Heart left ventricle (tissue), 13 donors: ENCODE measurements at regions not wholly inside any gene's neighbourhood (a gene's known extent, or its start where the extent isn't known, plus 50 kb on each side); places are given as distances from the start of the nearest gene placed in this dataset.

Source experiments
- CTCF ChIP-seq, 12 donors: fragments of 200-600 bp; sonication (generic) in 4 of 12; IDR thresholded peaks; one replicate each; pipeline versions ENCODE4 v1.5.0 to v1.8.0; 2018 to 2022; ENCODE audit warnings: antibody characterized with exemption in 12 of 12, mild to moderate bottlenecking in 5 of 12
- POLR2A ChIP-seq, 2 donors: fragments of 450-650 bp; IDR thresholded peaks; one replicate each; pipeline ENCODE4 v1.6.1; 2017; ENCODE audit warnings: antibody characterized with exemption in 2 of 2, mild to moderate bottlenecking in 2 of 2, moderate library complexity in 2 of 2
- donor health status: ischemic (EF 13 %, LVEDD 7.1; RV severe dilation, severe dysfunction).
- donor health status: DM: no; HTN: yes; CAD: no.
- donor health status: DM: no; HTN: no; CAD: no.
- donor health status: ischemic (EF 25% LVEDD 6.9; RV normal size, moderate dysfunction).
- donor health status: ischemic (EF 25% LVEDD 5.7; RV mildly dilated, moderate dysfunction).
- donor health status: ischemic (EF 35%, LVEDD 5.7; RV mildly dilated, moderate dysfunction).
- donor health status: nonischemic (EF 11% LVEDD 7.7; RV severe dilation, severe dysfunction).
- donor health status: DM: yes; HTN: yes; CAD: no.
- donor health status: PGD.
- donor health status: ischemic (EF 29% LVEDD 5.4; RV normal size, mild dysfunction).
- donor health status: nonischemic (EF 23%, LVEDD 6.1; RV moderate dilation, normal function).

- TF ChIP-seq POLR2A (IDR thresholded peaks at IDR 0.05) (no peak), CTCF (IDR thresholded peaks at IDR 0.05) (no peak)
These were observed 140.7 kb upstream of the WNT4 start for GRCh38 chr1:22283596-22283995.
